Pancreas (tissue), 10 donors: ENCODE measurements at regions not wholly inside any gene's neighbourhood (a gene's known extent, or its start where the extent isn't known, plus 50 kb on each side); places are given as distances from the start of the nearest gene placed in this dataset.

Experiments used
- ATAC-seq, 4 donors: fragments of 200-7000 bp; cut with Tn5 transposase; one replicate each; pipeline versions ENCODE4 v1.8.0 to v1.9.1; 2020; ENCODE audit warnings: mild to moderate bottlenecking in 4 of 4, moderate library complexity in 4 of 4
- DNase-seq, 6 donors: peaks; one replicate each; pipeline ENCODE4 v3.0.0-alpha.2; 2020
- FAIRE-seq: peaks from 2 replicates; lab custom pipeline; 2012; peaks lifted over from hg19 to GRCh38; lab: Jason Lieb, UNC
- H3K27ac ChIP-seq, 4 donors: fragments of 200-600 bp; sonication (generic); 1 replicate in 3 of 4; 2 replicates in 1 of 4; pipeline versions ENCODE4 v1.5.0 to v1.8.0; 2020
- H3K27me3 ChIP-seq, 4 donors: fragments of 200-600 bp; one replicate each; pipeline ENCODE4 v1.8.0; 2021
- H3K36me3 ChIP-seq, 3 donors: fragments of 200-600 bp; sonication (generic) in 1 of 3; one replicate each; pipeline versions ENCODE4 v1.5.0 to v1.8.0; 2020 to 2021
- H3K4me1 ChIP-seq, 3 donors: fragments of 200-600 bp; one replicate each; pipeline ENCODE4 v1.8.0; 2021
- H3K4me3 ChIP-seq, 4 donors: fragments of 200-600 bp; sonication (generic) in 2 of 4; one replicate each; pipeline versions ENCODE4 v1.5.0 to v1.8.0; 2020 to 2021
- H3K9me3 ChIP-seq, 4 donors: fragments of 200-600 bp; one replicate each; pipeline ENCODE4 v1.8.0; 2021
- CTCF ChIP-seq, 4 donors: fragments of 200-600 bp; sonication (generic) in 3 of 4; IDR thresholded peaks; one replicate each; pipeline versions ENCODE4 v1.5.0 to v1.8.0; 2021; ENCODE audit warnings: antibody characterized with exemption in 4 of 4
- WGBS, 2 donors: extraction: QIAGEN DNeasy Blood & Tissue Kit; methylation state at CpG; one replicate each; pipeline ENCODE4 v1.1.7; 2013; 5-methylcytosine and 5-hydroxymethylcytosine counted together
- intact Hi-C, 3 donors: fragments of 100-400 bp; cut with DNase I; formaldehyde crosslinking; loops; one replicate each; pipeline versions ENCODE4 v1.11.1 to v1.14.2; 2022
- donor health status: healthy with polysubstance abuse.
- donor health status: DM: no; HTN: no; CAD: no; lungs with moderate emphysema.
- donor health status: DM: no; HTN: no; CAD: no.
- donor health status: control.
- donor health status: control.
- donor health status: Bipolar disorder and iron deficiency.
- donor health status: DM: yes; HTN: yes; CAD: no.
- donor health status: DM: no; HTN: no; CAD: no.
- donor health status: DM: no; HTN: no; CAD: no.
- donor health status: DM: yes; HTN: yes; CAD: no.

- intact Hi-C loops = no loop called here
- no peak for FAIRE-seq
- no peak for TF ChIP-seq CTCF (IDR thresholded peaks at IDR 0.05)
- Histone ChIP-seq H3K9me3 (no peaks in the 10 kb centered on the region), H3K27me3 (no peaks in the 10 kb centered on the region), H3K27ac (no peak overlapping the region), H3K4me1 (no peaks in the 10 kb centered on the region), H3K4me3 (no peak overlapping the region), H3K36me3 (no peaks in the 10 kb centered on the region)
- DNase-seq = no peak
- 81 to 96% methylated on average over 2 of the region's 2 CpGs for WGBS, 2 donors
- no peak for ATAC-seq
These were observed 136.4 kb upstream of the CYP1B1 start for GRCh38 chr2:38212312-38212711.

GRCh38 chr2:38207168-38207567, 131.2 kb upstream of the CYP1B1 start:
- intact Hi-C loops = no loop called here
- Histone ChIP-seq H3K36me3 (no peaks in the 10 kb centered on the region), H3K27me3 (no peaks in the 10 kb centered on the region), H3K4me3 (no peak overlapping the region), H3K4me1 (no peaks in the 10 kb centered on the region), H3K9me3 (no peaks in the 10 kb centered on the region), H3K27ac (no peak overlapping the region)
- FAIRE-seq (no peak), DNase-seq (no peak), ATAC-seq (no peak)
- no peak for TF ChIP-seq CTCF (IDR thresholded peaks at IDR 0.05)
- WGBS, 2 donors = 59 to 72% methylated on average over 1 of the region's 1 CpG

GRCh38 chr2:38203446-38203810, 127.5 kb upstream of the CYP1B1 start:
- no peak overlapping the region for H3K4me3 ChIP-seq
- H3K9me3 ChIP-seq = no peaks in the 10 kb centered on the region
- no peaks in the 10 kb centered on the region for H3K4me1 ChIP-seq
- no peak overlapping the region for H3K27ac ChIP-seq
- intact Hi-C loops = no loop called here
- no peak for TF ChIP-seq CTCF (IDR thresholded peaks at IDR 0.05)
- H3K27me3 ChIP-seq = no peaks in the 10 kb centered on the region
- FAIRE-seq (no peak), DNase-seq (no peak), ATAC-seq (no peak)
- no peaks in the 10 kb centered on the region for H3K36me3 ChIP-seq
- 89 to 90% methylated on average over 9 of the region's 9 CpGs for WGBS, 2 donors

- ATAC-seq (no peak), DNase-seq (no peak), FAIRE-seq (no peak)
- Histone ChIP-seq H3K27ac (no peak overlapping the region), H3K4me3 (no peak overlapping the region), H3K9me3 (no peaks in the 10 kb centered on the region), H3K27me3 (no peaks in the 10 kb centered on the region), H3K36me3 (no peaks in the 10 kb centered on the region), H3K4me1 (no peaks in the 10 kb centered on the region)
- 82 to 84% methylated on average over 14 of the region's 14 CpGs for WGBS, 2 donors
- intact Hi-C loops = no loop called here
- no peak for TF ChIP-seq CTCF (IDR thresholded peaks at IDR 0.05)
These were observed 126.9 kb upstream of the CYP1B1 start for GRCh38 chr2:38202713-38203445.

- FAIRE-seq = no peak
- no peak for ATAC-seq
- H3K27ac ChIP-seq = no peak overlapping the region
- intact Hi-C loops = no loop called here
- no peaks in the 10 kb centered on the region for H3K9me3 ChIP-seq
- H3K36me3 ChIP-seq = no peaks in the 10 kb centered on the region
- H3K4me1 ChIP-seq = no peaks in the 10 kb centered on the region
- no peak overlapping the region for H3K4me3 ChIP-seq
- no peak for TF ChIP-seq CTCF (IDR thresholded peaks at IDR 0.05)
- H3K27me3 ChIP-seq = no peaks in the 10 kb centered on the region
- no peak for DNase-seq
These were observed 125.8 kb upstream of the CYP1B1 start for GRCh38 chr2:38201784-38202183.
